OCI-LY1 (cell line): ENCODE measurements at regions not wholly inside any gene's neighbourhood (a gene's known extent, or its start where the extent isn't known, plus 50 kb on each side); places are given as distances from the start of the nearest gene placed in this dataset.

Source experiments
- CTCF ChIP-seq: fragments of 200-600 bp; sonication (generic), shearing (Covaris generic); IDR thresholded peaks from 2 replicates; pipeline ENCODE4 v1.5.1; 2017; ENCODE audit warnings: mild to moderate bottlenecking, antibody characterized with exemption, low read length, moderate library complexity, mixed read lengths
- EZH2 ChIP-seq: fragments of 200-600 bp; sonication (generic), shearing (Covaris generic); IDR thresholded peaks from 2 replicates; pipeline ENCODE4 v1.8.0; 2017; ENCODE audit warnings: borderline replicate concordance, mixed run types, mild to moderate bottlenecking, antibody characterized with exemption, low read length, moderate library complexity, mixed read lengths

GRCh38 chr16:50928065-50928464 lies 186.2 kb downstream of the CYLD start:
- TF ChIP-seq CTCF = no peak
- TF ChIP-seq EZH2 = no peak
